ENCODE measurements at regions not wholly inside any gene's neighbourhood (a gene's known extent, or its start where the extent isn't known, plus 50 kb on each side); places are given as distances from the start of the nearest gene placed in this dataset.

- no peaks in the 10 kb centered on the region for H3K27me3 Mint-ChIP-seq
- CTCF ChIA-PET = no interaction called here
- H3K4me1 Mint-ChIP-seq = peaks cover 12% of the 10 kb centered on the region
- no peaks in the 10 kb centered on the region for H3K36me3 Mint-ChIP-seq
- no peak overlapping the region for H3K27ac Mint-ChIP-seq
- no peaks in the 10 kb centered on the region for H3K9me3 Mint-ChIP-seq
- no peak overlapping the region for H3K4me3 Mint-ChIP-seq
- DNase-seq = no peak
Observed at GRCh38 chr1:199178646-199179045, 539.8 kb downstream of the PTPRC start.

DNA sequence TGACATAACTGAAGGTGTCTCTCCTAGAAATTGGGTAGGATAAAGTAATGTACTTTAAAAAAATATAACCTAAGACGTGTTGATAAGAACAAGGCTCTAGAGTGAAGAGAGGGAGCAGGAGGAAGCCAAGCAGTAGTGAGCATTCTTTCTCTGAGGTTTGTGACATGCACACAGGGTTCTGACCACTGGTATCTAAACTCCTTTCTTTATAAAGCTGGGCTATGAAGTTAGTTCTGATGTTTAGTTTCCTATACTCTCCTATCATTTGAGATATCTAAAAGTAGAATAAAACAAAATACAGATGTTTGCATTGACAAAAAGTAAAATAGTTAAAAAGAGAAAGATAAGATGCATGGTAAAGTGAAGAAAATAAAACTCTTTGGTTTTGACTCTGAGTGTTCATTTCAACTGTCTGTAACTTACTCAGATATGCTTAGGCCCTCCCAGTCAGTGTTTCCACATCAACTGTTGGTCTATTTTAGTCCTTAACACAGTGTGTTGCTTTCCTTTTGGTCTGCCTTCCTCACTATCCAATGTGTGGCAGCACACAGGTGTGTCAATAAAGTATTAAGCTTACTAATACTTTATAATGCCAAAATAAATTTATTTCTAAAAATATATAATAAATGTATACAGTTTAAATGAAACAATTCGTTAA is 543.5 kb downstream of the PTPRC start:
- Mint-ChIP-seq H3K4me1 (no peaks in the 10 kb centered on the region), H3K36me3 (no peaks in the 10 kb centered on the region), H3K27me3 (no peaks in the 10 kb centered on the region), H3K4me3 (no peak overlapping the region), H3K9me3 (no peaks in the 10 kb centered on the region), H3K27ac (no peak overlapping the region)
- no peak for DNase-seq
- CTCF ChIA-PET = interaction anchor here (0.8 kb wide), 1 partner anchor 39 kb away, joined by 3 read pairs; no protein-coding TSS in a partner anchor

DNA sequence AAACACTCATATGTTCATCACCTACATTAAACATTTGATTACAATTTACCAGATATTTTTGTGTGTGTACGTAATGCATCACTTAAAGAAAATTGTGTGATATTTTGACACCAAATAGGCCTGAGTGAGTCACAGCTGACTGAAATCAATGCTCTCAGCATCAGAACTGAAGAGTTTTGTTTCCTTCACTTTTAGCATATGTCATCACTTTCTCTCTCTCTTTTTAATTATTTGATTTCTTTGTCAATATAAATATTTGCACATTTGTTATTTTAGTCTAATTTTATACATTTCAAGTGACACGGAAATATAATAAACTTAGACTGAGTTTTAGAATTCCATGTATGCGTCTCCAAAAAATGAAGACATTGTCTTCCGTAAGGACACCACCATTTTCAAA is 545.3 kb downstream of the PTPRC start:
- H3K4me1 Mint-ChIP-seq = no peaks in the 10 kb centered on the region
- no peaks in the 10 kb centered on the region for H3K27me3 Mint-ChIP-seq
- H3K4me3 Mint-ChIP-seq = no peak overlapping the region
- H3K27ac Mint-ChIP-seq = no peak overlapping the region
- DNase-seq = no peak
- CTCF ChIA-PET = no interaction called here
- H3K9me3 Mint-ChIP-seq = no peaks in the 10 kb centered on the region
- no peaks in the 10 kb centered on the region for H3K36me3 Mint-ChIP-seq

GRCh38 chr1:199194862-199195261 is 556.0 kb downstream of the PTPRC start:
- Mint-ChIP-seq H3K27ac (no peak overlapping the region), H3K9me3 (no peaks in the 10 kb centered on the region), H3K27me3 (no peaks in the 10 kb centered on the region), H3K4me1 (no peaks in the 10 kb centered on the region), H3K36me3 (no peaks in the 10 kb centered on the region), H3K4me3 (no peak overlapping the region)
- CTCF ChIA-PET = no interaction called here
- DNase-seq = no peak

GRCh38 chr1:199197695-199198094 is 558.9 kb downstream of the PTPRC start:
- H3K27ac Mint-ChIP-seq = no peak overlapping the region
- CTCF ChIA-PET = no interaction called here
- DNase-seq = no peak

DNA sequence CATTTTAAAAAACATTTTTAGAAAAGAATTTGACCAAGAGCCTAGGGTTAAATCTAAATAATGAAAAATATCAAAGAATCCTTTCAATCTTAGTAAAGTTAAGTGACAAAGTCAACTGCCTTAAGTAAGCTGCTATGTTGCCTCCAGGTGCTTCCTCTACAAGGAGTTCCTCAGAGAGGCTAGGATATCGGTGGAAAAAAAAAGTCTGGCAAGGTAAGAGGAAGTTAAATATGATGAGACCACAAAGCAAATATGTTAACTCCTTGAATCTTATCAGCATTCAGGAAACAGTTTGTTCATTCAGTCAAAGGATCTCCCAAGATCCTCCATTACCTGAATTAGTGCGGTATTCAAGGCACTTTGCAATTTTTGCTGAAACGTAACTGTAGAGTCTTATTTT is 563.5 kb downstream of the PTPRC start:
- no peaks in the 10 kb centered on the region for H3K4me1 Mint-ChIP-seq
- CTCF ChIA-PET = interaction anchor here (0.6 to 1.1 kb wide), 2 partner anchors 59 to 63 kb away, joined by 3 to 4 read pairs; no protein-coding TSS in a partner anchor
- no peaks in the 10 kb centered on the region for H3K9me3 Mint-ChIP-seq
- H3K27ac Mint-ChIP-seq = no peak overlapping the region
- H3K36me3 Mint-ChIP-seq = no peaks in the 10 kb centered on the region
- no peaks in the 10 kb centered on the region for H3K27me3 Mint-ChIP-seq
- DNase-seq = no peak
- H3K4me3 Mint-ChIP-seq = no peak overlapping the region

More at GRCh38 chr1:199197695-199198094, 558.9 kb downstream of the PTPRC start:
- Mint-ChIP-seq H3K4me1 (no peaks in the 10 kb centered on the region), H3K4me3 (no peak overlapping the region), H3K36me3 (no peaks in the 10 kb centered on the region), H3K9me3 (no peaks in the 10 kb centered on the region), H3K27me3 (no peaks in the 10 kb centered on the region)

DNA sequence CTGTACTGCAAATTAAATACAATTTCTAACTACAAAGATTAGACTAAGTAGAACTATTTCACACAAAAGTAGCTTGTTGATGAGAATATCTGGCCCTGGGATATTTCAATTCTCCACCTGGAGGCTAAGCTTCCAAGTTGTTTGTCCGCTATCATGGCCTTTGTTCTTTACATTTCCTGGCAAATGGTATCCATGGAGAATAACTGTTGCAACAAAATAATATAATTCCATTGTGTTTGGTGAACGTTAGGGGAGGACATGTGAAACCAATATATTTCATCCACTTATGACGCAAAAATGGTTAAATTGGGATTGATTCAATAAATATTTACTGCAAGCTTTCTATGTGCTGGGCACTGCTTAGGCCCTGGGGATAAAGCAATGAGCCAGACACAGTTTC is 565.4 kb downstream of the PTPRC start:
- Mint-ChIP-seq H3K36me3 (no peaks in the 10 kb centered on the region), H3K27me3 (no peaks in the 10 kb centered on the region), H3K9me3 (no peaks in the 10 kb centered on the region), H3K27ac (no peak overlapping the region), H3K4me1 (no peaks in the 10 kb centered on the region), H3K4me3 (no peak overlapping the region)
- CTCF ChIA-PET = no interaction called here
- no peak for DNase-seq

GRCh38 chr1:199205740-199206441 is 567.1 kb downstream of the PTPRC start:
- Mint-ChIP-seq H3K9me3 (no peaks in the 10 kb centered on the region), H3K27ac (no peak overlapping the region), H3K4me3 (no peak overlapping the region), H3K27me3 (no peaks in the 10 kb centered on the region), H3K36me3 (no peaks in the 10 kb centered on the region), H3K4me1 (no peaks in the 10 kb centered on the region)
- no peak for DNase-seq
- CTCF ChIA-PET = no interaction called here

DNA sequence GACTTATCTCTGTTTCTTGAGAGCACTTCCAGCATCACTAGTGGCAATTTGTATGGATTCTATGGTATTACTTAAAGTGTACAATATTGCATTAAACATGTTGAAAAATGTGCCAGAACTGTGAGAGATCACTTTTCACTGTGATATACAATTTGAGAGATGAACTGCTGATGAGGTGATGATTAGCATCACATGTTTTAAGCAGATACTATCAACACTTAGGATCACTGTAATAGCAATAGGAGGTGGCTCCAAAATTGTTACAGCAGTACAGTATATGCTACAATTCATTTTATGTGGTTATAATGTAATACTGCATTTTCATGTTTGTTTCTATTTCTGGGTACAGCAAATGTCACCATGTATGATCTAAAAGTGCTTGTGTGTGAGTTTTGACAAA is 570.0 kb downstream of the PTPRC start:
- no peaks in the 10 kb centered on the region for H3K9me3 Mint-ChIP-seq
- H3K4me1 Mint-ChIP-seq = no peaks in the 10 kb centered on the region
- no peak overlapping the region for H3K27ac Mint-ChIP-seq
- CTCF ChIA-PET = no interaction called here
- H3K36me3 Mint-ChIP-seq = no peaks in the 10 kb centered on the region
- no peaks in the 10 kb centered on the region for H3K27me3 Mint-ChIP-seq
- H3K4me3 Mint-ChIP-seq = no peak overlapping the region
- no peak for DNase-seq

DNA sequence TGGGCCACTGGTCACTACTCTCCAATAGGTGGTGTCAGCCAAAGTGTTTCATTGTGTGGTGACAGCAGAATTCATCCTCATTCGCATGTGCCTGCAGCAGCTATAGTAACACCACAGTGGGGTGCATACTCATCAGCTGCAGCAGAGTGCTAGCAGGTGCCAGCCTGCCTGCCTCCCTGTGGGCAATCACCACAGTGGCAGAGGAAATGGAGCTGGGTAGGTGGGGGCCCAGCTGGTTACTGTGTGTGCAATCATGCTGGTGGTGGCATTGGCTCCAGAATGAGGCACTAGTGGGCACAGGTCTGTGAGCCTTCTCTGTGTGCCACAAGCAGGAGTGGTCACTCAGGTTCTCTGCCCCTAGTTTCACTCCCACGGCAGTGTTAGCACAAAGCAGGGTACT is 579.2 kb downstream of the PTPRC start:
- Mint-ChIP-seq H3K9me3 (peaks cover under 1% of the 10 kb centered on the region), H3K27me3 (no peaks in the 10 kb centered on the region), H3K36me3 (no peaks in the 10 kb centered on the region), H3K4me3 (no peak overlapping the region), H3K4me1 (no peaks in the 10 kb centered on the region), H3K27ac (no peak overlapping the region)
- DNase-seq = no peak
- CTCF ChIA-PET = interaction anchor here (0.6 kb wide), 1 partner anchor 341 kb away, joined by 3 read pairs; no protein-coding TSS in a partner anchor

- Mint-ChIP-seq H3K36me3 (no peaks in the 10 kb centered on the region), H3K27me3 (no peaks in the 10 kb centered on the region), H3K4me1 (no peaks in the 10 kb centered on the region), H3K4me3 (no peak overlapping the region), H3K9me3 (peaks cover 2% of the 10 kb centered on the region), H3K27ac (no peak overlapping the region)
- no peak for DNase-seq
- CTCF ChIA-PET = interaction anchor here (0.6 kb wide), 1 partner anchor 341 kb away, joined by 3 read pairs; no protein-coding TSS in a partner anchor
Observed at GRCh38 chr1:199218533-199218932, 579.7 kb downstream of the PTPRC start.

GRCh38 chr1:199220031-199220430 is 581.2 kb downstream of the PTPRC start:
- peaks cover 2% of the 10 kb centered on the region for H3K9me3 Mint-ChIP-seq
- H3K27ac Mint-ChIP-seq = no peak overlapping the region
- H3K36me3 Mint-ChIP-seq = no peaks in the 10 kb centered on the region
- no peak overlapping the region for H3K4me3 Mint-ChIP-seq
- no peaks in the 10 kb centered on the region for H3K27me3 Mint-ChIP-seq
- H3K4me1 Mint-ChIP-seq = no peaks in the 10 kb centered on the region
- CTCF ChIA-PET = interaction anchor here (3.1 kb wide), 1 partner anchor 23 kb away, joined by 15 read pairs; no protein-coding TSS in a partner anchor
- no peak for DNase-seq

DNA sequence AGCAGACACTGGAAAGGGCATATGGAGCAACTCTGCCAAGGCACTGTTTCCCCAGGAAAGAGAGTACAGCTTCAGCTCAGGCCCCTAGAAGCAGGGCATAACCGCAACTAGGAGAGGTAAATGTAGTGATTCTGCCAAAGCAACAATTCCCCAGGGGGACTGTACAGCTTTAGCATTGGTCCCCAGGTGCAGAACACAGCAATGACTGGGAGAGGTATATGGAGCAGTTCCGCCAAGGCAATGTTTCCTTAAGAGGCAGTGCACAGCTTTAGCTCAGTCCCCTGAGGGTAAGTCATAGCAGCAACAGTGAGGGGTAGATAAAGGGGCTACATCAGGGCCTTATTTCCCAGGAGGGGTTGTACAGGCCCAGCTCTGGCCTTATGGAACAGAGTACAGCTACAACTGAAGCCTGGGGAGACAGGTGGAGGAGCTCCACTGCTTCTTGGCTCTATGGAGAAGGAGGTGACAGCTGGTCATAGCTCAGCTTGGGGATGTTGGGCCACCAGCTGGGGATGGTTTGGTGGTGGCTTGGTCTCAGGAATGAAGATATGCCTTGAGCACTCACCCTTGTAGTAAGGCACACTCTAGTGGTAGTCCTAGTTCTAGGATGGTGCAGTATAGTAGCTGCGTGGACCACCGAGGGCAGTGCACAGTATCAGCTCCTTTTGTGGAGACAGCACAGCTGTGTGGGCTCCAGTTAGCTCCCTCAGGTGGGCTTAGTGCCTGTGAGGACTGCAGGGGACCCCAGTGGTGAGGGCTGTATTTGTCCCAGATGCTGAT is 582.7 kb downstream of the PTPRC start:
- Mint-ChIP-seq H3K4me1 (peaks cover 9% of the 10 kb centered on the region), H3K36me3 (no peaks in the 10 kb centered on the region), H3K9me3 (peaks cover 2% of the 10 kb centered on the region), H3K27ac (no peak overlapping the region), H3K27me3 (no peaks in the 10 kb centered on the region), H3K4me3 (no peak overlapping the region)
- CTCF ChIA-PET = interaction anchor here (0.8 to 3.1 kb wide), 7 partner anchors 9 to 445 kb away, joined by 3 to 15 read pairs (median 3); no protein-coding TSS in a partner anchor
- DNase-seq = no peak

GRCh38 chr1:199223936-199224335 is 585.1 kb downstream of the PTPRC start:
- CTCF ChIA-PET = interaction anchor here (1.2 kb wide), 1 partner anchor 20 kb away, joined by 3 read pairs; no protein-coding TSS in a partner anchor
- Mint-ChIP-seq H3K27me3 (no peaks in the 10 kb centered on the region), H3K4me1 (peaks cover 12% of the 10 kb centered on the region), H3K9me3 (peaks cover 2% of the 10 kb centered on the region), H3K4me3 (no peak overlapping the region), H3K27ac (no peak overlapping the region), H3K36me3 (no peaks in the 10 kb centered on the region)
- no peak for DNase-seq
